ENCODE measurements at regions not wholly inside any gene's neighbourhood (a gene's known extent, or its start where the extent isn't known, plus 50 kb on each side); places are given as distances from the start of the nearest gene placed in this dataset.

DNA sequence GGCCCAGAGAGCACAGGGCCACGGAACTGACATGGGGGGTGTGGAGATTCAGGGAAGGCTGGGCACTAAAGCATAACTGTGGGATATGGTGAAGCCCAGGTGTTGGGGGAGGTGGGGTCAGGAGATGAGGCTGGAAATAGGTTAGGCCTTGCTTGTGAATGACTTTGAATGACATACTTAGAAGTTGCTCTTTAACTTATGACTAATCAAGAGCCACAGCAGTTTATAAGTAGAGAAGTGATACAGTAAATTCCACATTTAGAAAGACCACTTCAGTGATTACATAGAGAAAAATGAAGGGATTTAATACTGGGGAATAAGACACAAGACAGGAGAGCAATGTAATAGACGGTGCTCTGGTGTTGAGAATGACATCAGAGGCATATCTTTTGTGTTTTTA, 120.8 kb upstream of the SEC61G start:
- no peak overlapping the region for H3K4me3 ChIP-seq
- no peaks in the 10 kb centered on the region for H3K27me3 ChIP-seq
- no peak for DNase-seq
- no peaks in the 10 kb centered on the region for H3K9me3 ChIP-seq
- 66 to 80% (median 76%) methylated on average over 2 of the region's 2 CpGs for WGBS, 5 donors
- peaks cover 0 to 8% (median 0%) of the 10 kb centered on the region in 4 donors for H3K4me1 ChIP-seq
- intact Hi-C loops (cut with DNase I; ENCODE audit: low total_unique reads) = no loop called here
- H3K27ac ChIP-seq = no peak overlapping the region
- TF ChIP-seq POLR2A (IDR thresholded peaks at IDR 0.05) = no peak
- TF ChIP-seq, protein P1, sequence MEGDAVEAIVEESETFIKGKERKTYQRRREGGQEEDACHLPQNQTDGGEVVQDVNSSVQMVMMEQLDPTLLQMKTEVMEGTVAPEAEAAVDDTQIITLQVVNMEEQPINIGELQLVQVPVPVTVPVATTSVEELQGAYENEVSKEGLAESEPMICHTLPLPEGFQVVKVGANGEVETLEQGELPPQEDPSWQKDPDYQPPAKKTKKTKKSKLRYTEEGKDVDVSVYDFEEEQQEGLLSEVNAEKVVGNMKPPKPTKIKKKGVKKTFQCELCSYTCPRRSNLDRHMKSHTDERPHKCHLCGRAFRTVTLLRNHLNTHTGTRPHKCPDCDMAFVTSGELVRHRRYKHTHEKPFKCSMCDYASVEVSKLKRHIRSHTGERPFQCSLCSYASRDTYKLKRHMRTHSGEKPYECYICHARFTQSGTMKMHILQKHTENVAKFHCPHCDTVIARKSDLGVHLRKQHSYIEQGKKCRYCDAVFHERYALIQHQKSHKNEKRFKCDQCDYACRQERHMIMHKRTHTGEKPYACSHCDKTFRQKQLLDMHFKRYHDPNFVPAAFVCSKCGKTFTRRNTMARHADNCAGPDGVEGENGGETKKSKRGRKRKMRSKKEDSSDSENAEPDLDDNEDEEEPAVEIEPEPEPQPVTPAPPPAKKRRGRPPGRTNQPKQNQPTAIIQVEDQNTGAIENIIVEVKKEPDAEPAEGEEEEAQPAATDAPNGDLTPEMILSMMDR (IDR thresholded peaks at IDR 0.05) = no peak
- TF ChIP-seq POLR2AphosphoS5 (IDR thresholded peaks at IDR 0.05) = no peak
- TF ChIP-seq EP300 (IDR thresholded peaks at IDR 0.05) = no peak
- no peaks in the 10 kb centered on the region for H3K36me3 ChIP-seq

DNA sequence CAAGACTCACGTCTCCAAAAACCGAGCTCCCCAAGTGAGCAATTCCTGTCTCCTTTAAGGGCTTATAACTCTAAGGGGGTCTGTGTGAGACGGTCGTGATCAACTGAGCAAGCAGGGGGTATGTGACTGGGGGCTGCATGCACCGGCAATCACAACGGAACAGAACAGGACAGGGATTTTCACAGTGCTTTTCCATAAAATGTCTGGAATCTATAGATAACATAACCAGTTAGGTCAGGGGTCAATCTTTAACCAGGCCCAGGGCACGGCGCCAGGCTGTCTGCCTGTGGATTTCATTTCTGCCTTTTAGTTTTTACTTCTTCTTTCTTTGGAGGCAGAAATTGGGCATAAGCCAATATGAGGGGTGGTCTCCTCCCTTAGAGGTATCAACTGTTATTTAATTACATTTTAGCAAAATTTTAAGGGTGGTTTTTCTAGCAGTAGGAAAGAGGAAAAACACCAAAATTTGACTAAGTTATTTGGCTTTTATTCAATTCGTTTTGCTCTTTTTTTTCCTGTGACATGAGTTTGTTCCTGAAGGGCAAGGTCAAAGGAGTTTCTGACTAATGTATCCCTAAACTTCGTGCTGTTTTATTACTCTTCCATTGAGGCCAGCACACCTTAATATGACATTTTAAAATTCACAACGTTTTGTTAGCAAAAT, 121.4 kb upstream of the SEC61G start:
- 49 to 72% (median 54%) methylated on average over 11 of the region's 11 CpGs for WGBS, 5 donors
- no peak for TF ChIP-seq POLR2A (IDR thresholded peaks at IDR 0.05)
- TF ChIP-seq EP300 (IDR thresholded peaks at IDR 0.05) = no peak
- no peaks in the 10 kb centered on the region for H3K9me3 ChIP-seq
- peaks cover 0 to 8% (median 0%) of the 10 kb centered on the region in 4 donors for H3K4me1 ChIP-seq
- no peaks in the 10 kb centered on the region for H3K27me3 ChIP-seq
- intact Hi-C loops (cut with DNase I; ENCODE audit: low total_unique reads) = no loop called here
- H3K27ac ChIP-seq = no peak overlapping the region
- H3K36me3 ChIP-seq = no peaks in the 10 kb centered on the region
- H3K4me3 ChIP-seq = no peak overlapping the region
- DNase-seq = peak in 1 of 2 donors; percentile 56

- peaks cover 0 to 8% (median 0%) of the 10 kb centered on the region in 4 donors for H3K4me1 ChIP-seq
- TF ChIP-seq, protein P1 (IDR thresholded peaks at IDR 0.05) = no peak
- no peak for TF ChIP-seq POLR2A (IDR thresholded peaks at IDR 0.05)
- no peak for TF ChIP-seq EP300 (IDR thresholded peaks at IDR 0.05)
- TF ChIP-seq POLR2AphosphoS5 (IDR thresholded peaks at IDR 0.05) = no peak
- no peaks in the 10 kb centered on the region for H3K27me3 ChIP-seq
- no peak for DNase-seq
- H3K4me3 ChIP-seq = no peak overlapping the region
- intact Hi-C loops (cut with DNase I; ENCODE audit: low total_unique reads) = no loop called here
- WGBS, 5 donors = 74 to 87% (median 76%) methylated on average over 3 of the region's 3 CpGs
- no peaks in the 10 kb centered on the region for H3K9me3 ChIP-seq
- no peaks in the 10 kb centered on the region for H3K36me3 ChIP-seq
- H3K27ac ChIP-seq = no peak overlapping the region
Measured at GRCh38 chr7:54881816-54882520, 123.0 kb upstream of the SEC61G start.

DNA sequence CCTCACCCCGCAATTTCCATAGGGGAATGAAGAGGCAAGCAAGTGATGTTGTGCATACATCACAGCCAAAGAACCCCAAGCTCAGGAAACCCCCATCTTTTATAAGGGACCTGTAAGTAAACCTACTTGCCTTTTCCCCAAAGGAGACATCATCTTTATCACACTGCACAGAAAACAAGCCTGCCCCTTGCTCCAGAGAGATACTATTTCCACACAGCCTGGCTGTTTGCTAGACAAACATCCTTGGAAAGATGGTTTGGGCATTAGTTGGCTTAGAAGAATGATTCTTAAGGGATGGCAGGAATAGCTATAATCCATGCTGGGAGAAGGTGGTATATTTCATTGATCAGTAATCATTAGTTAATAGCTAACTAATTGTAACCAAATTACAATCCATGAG, 123.7 kb upstream of the SEC61G start:
- intact Hi-C loops (cut with DNase I; ENCODE audit: low total_unique reads) = no loop called here
- H3K27ac ChIP-seq = no peak overlapping the region
- no peaks in the 10 kb centered on the region for H3K27me3 ChIP-seq
- H3K4me1 ChIP-seq = peaks cover 0 to 8% (median 0%) of the 10 kb centered on the region in 4 donors
- no peaks in the 10 kb centered on the region for H3K9me3 ChIP-seq
- no peak for DNase-seq
- WGBS, 5 donors = 72 to 90% (median 79%) methylated on average over 1 of the region's 1 CpG
- H3K36me3 ChIP-seq = no peaks in the 10 kb centered on the region
- TF ChIP-seq, protein P1 (IDR thresholded peaks at IDR 0.05) = no peak
- TF ChIP-seq POLR2AphosphoS5 (IDR thresholded peaks at IDR 0.05) (no peak), POLR2A (IDR thresholded peaks at IDR 0.05) (no peak), EP300 (IDR thresholded peaks at IDR 0.05) (no peak)
- no peak overlapping the region for H3K4me3 ChIP-seq

DNA sequence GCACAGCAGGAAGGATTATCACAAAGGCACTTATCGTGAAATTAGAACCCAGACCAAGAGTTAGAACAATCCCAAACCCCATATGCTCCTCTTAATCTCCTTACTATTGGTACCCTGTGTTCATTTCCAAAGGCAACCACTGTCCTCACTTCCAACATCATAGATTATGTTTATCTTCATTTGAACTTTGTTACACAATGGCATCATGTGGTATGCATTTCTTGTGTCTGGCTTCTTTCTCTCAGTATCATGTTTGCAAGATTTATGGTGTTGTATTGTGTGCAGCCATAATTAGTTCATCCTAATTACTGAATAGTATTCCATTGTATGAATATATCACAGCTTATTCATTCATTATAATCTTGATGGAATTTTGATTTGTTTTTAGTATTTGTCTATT, 124.6 kb upstream of the SEC61G start:
- no peak for DNase-seq
- WGBS, 5 donors = 80 to 94% (median 88%) methylated on average over 1 of the region's 1 CpG
- H3K4me1 ChIP-seq = peaks cover 0 to 13% (median 0%) of the 10 kb centered on the region in 4 donors
- no peak overlapping the region for H3K27ac ChIP-seq
- H3K9me3 ChIP-seq = no peaks in the 10 kb centered on the region
- H3K36me3 ChIP-seq = no peaks in the 10 kb centered on the region
- no peak overlapping the region for H3K4me3 ChIP-seq
- intact Hi-C loops (cut with DNase I; ENCODE audit: low total_unique reads) = no loop called here
- TF ChIP-seq EP300 (IDR thresholded peaks at IDR 0.05) = no peak
- no peak for TF ChIP-seq POLR2AphosphoS5 (IDR thresholded peaks at IDR 0.05)
- no peak for TF ChIP-seq POLR2A (IDR thresholded peaks at IDR 0.05)
- TF ChIP-seq, protein P1 (IDR thresholded peaks at IDR 0.05) = no peak
- H3K27me3 ChIP-seq = peaks cover 0 to 8% (median 6%) of the 10 kb centered on the region in 3 donors
